Muscle layer of duodenum (tissue), 2 donors: ENCODE measurements at regions not wholly inside any gene's neighbourhood (a gene's known extent, or its start where the extent isn't known, plus 50 kb on each side); places are given as distances from the start of the nearest gene placed in this dataset.
A peak's percentile ranks its signal among the peaks of the same experiment; 100 is the strongest.

Source experiments
- H3K27ac ChIP-seq: one replicate; pipeline ENCODE4 v1.7.0; 2013; ENCODE audit warnings: mild to moderate bottlenecking, low read length
- H3K27me3 ChIP-seq: one replicate; pipeline ENCODE4 v1.7.0; 2013; ENCODE audit warnings: low read depth, mild to moderate bottlenecking, control low read depth, low read length
- H3K36me3 ChIP-seq, 2 donors: one replicate each; pipeline ENCODE4 v1.7.0; 2013; ENCODE audit warnings: low read length in 2 of 2, control low read depth in 1 of 2, mild to moderate bottlenecking in 1 of 2; ENCODE audit not compliant: insufficient read depth in 2 of 2, control insufficient read depth in 1 of 2
- H3K4me1 ChIP-seq, 2 donors: one replicate each; pipeline ENCODE4 v1.7.0; 2013; ENCODE audit warnings: low read length in 2 of 2, mild to moderate bottlenecking in 2 of 2, control low read depth in 1 of 2, moderate library complexity in 1 of 2; ENCODE audit not compliant: insufficient read depth in 2 of 2, control insufficient read depth in 1 of 2
- H3K4me3 ChIP-seq, 2 donors: one replicate each; pipeline ENCODE4 v1.7.0; 2013; ENCODE audit warnings: low read length in 2 of 2, low read depth in 1 of 2, mild to moderate bottlenecking in 1 of 2
- H3K9me3 ChIP-seq, 2 donors: one replicate each; pipeline ENCODE4 v1.7.0; 2013; ENCODE audit warnings: low read length in 2 of 2, control low read depth in 1 of 2, mild to moderate bottlenecking in 1 of 2; ENCODE audit not compliant: control insufficient read depth in 1 of 2
- donor health status: healthy.

DNA sequence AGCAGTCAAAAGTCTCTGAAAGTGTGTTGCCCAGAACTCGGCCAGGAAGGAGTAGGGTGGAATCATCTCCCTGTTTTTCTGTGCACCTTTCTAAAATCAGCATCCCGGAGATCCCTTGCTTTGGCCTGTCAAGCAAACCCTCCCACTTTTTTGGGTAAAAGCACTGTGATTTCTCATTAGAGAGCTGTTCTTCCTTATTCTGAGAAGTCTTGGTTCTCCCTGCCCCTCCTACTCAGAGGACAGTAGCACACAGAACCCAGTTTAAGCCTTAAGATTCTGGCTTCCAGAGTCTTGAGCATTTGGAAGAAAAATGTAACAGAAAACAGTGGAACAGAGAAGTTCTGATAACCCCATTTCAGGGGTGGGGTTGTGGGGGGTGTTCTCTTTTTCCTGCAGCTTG lies 52.6 kb upstream of the KATNAL1 start:
- H3K36me3 ChIP-seq = no peaks in the 10 kb centered on the region
- peaks cover 0 to 3% of the 10 kb centered on the region in 2 donors for H3K4me1 ChIP-seq
- H3K27me3 ChIP-seq = no peaks in the 10 kb centered on the region
- H3K4me3 ChIP-seq = no peak overlapping the region
- H3K9me3 ChIP-seq = no peaks in the 10 kb centered on the region
- no peak overlapping the region for H3K27ac ChIP-seq

DNA sequence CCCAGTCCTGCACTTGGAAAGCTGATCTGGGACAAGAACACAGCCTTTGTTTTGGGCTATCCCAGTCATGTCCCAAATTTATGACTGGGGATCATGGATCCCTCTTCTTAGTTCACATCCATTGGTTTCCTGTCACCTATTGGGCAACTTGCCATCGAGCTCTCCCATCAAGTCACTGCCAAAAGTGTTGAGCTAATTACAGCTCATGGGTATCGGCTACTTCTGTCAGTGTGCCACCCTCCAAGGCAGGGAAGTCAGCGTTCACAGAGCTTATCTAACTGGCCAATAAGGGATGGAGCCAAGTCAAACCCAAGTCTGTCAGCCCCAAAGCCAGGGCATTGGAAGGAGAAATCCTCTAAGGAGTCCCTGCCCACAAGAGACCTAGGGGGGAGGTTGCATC lies 53.2 kb upstream of the KATNAL1 start:
- H3K9me3 ChIP-seq = no peaks in the 10 kb centered on the region
- H3K27ac ChIP-seq = no peak overlapping the region
- no peaks in the 10 kb centered on the region for H3K27me3 ChIP-seq
- H3K4me3 ChIP-seq = no peak overlapping the region
- peaks cover 0 to 3% of the 10 kb centered on the region in 2 donors for H3K4me1 ChIP-seq
- no peaks in the 10 kb centered on the region for H3K36me3 ChIP-seq

DNA sequence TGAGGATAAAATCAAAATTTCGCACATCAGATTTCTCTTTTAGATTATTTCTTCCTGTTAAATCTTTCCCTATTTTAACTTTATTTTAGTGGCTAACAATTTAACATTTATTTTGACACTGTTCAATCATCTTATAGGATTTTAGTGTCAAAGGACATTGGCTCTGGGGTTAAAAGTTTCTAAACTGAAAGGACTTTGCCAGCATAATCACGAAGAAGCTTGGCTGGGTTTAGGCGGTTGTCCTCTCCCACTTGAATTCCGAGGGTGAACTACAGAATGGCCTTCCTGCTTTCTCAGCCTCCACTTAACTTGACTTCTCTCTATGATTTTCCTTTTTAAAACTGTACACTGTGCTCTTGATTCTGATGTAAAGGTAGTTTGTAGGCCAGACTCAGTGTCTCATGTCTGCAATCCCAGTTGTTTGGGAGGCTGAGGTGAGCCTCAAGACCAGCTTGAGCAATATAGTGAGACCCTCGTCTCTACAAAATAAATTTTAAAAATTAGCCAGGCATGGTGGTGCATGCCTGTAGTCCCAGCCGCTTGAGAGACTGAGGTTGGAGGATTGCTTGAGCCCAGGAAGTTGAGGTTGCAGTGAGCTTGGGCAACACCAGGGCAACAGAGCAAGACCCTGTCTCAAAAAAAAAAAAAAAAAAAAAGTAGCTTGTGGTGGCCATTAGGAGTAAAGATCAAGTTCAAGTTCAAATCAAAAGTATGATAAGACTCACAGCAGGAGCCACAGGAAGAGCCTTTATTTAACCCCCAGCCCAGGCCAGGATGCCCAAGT lies 54.8 kb upstream of the KATNAL1 start:
- Histone ChIP-seq H3K27ac (no peak overlapping the region), H3K36me3 (no peaks in the 10 kb centered on the region), H3K9me3 (no peaks in the 10 kb centered on the region)

DNA sequence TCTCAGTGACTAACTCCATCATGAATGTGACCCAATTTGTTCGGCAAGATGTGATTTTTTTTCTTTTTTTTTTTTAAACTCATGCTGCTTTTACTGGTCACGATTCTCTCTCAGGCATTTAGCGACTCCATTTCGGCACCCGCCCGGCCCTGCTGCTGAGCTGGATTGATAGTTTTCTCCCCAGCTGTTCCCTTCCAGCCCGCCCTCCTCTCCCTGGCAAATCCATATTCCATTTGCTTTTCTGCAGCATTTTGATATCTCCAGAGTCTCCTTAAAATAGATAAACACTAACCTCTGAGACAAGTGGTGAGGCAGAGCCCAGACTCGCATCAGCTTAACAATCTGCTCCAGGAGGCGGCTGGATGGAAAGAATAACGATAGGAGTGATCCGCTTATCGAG lies 55.5 kb upstream of the KATNAL1 start:
- H3K27me3 ChIP-seq = no peaks in the 10 kb centered on the region
- no peak overlapping the region for H3K27ac ChIP-seq
- peak overlapping the region; percentile 11 to 25 for H3K4me3 ChIP-seq
- H3K4me1 ChIP-seq = peaks cover 0 to 3% of the 10 kb centered on the region in 2 donors
- no peaks in the 10 kb centered on the region for H3K36me3 ChIP-seq
- H3K9me3 ChIP-seq = no peaks in the 10 kb centered on the region

More for the DNA sequence above, 54.8 kb upstream of the KATNAL1 start:
- Histone ChIP-seq H3K4me1 (peaks cover 0 to 3% of the 10 kb centered on the region in 2 donors), H3K4me3 (peak overlapping the region in 1 of 2 donors; percentile 25), H3K27me3 (no peaks in the 10 kb centered on the region)

DNA sequence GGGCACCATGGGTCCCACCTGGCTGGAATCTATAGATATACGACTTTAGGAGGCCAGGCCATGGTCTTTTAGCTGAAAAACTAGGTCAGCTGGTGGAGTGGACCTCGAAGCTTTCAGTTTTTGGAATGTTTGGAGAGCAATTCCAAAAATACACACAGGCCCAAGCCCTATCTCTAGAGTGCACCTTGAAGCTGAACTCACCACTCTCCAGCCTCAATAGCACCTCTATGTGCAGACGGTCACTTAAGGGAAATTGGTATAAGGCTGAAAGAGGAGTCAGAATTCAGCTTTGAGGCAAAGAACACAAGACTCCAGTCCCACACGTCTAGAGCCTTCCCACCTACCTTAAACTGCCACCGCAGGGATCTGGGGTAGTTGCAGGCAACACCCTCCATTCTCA lies 56.4 kb upstream of the KATNAL1 start:
- Histone ChIP-seq H3K9me3 (no peaks in the 10 kb centered on the region), H3K27ac (no peak overlapping the region), H3K4me1 (peaks cover 0 to 3% of the 10 kb centered on the region in 2 donors), H3K36me3 (no peaks in the 10 kb centered on the region), H3K27me3 (no peaks in the 10 kb centered on the region), H3K4me3 (no peak overlapping the region)

DNA sequence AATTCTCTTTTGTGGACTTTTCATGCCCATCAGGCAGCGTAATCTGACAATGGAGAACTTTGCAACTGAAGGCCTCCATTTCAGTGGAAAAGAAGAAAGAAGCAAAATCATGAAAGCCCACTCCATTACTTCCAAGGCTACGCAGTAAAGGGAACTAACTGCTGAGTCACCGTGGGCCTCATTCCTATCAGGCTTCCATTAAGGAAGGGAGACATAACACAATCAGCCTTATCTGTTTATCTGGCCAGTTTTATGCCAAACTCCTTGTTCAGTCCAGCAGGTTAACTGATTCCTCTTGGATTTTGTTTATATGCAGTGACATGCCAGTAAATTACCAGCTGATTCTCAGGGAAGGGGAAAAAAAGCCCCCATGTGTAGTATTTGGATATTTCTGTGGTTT lies 56.8 kb upstream of the KATNAL1 start:
- H3K9me3 ChIP-seq = no peaks in the 10 kb centered on the region
- no peak overlapping the region for H3K4me3 ChIP-seq
- no peaks in the 10 kb centered on the region for H3K36me3 ChIP-seq
- H3K4me1 ChIP-seq = peaks cover 0 to 3% of the 10 kb centered on the region in 2 donors
- H3K27ac ChIP-seq = no peak overlapping the region
- H3K27me3 ChIP-seq = no peaks in the 10 kb centered on the region

DNA sequence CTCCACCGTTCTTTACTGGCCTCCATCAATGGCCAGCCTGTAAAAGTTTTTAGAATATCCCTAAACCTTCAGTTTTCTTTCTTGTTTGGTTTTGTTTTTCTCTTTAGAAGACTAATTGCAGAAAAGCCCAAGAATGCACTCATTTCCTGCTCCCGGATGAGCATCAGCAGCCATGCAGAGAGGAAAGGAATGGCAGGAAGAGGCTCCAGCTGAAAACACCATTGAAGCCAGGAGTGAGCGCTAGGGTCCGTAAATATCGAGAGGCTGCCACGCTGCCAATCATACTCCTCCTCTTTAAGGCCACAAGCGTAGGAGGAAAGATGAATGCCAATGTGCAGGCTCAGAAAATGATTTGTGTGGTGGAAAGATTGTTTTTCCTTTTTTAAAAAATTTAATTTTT lies 57.4 kb upstream of the UBE2L5 start:
- Histone ChIP-seq H3K4me1 (peaks cover 0 to 3% of the 10 kb centered on the region in 2 donors), H3K27ac (no peak overlapping the region)

DNA sequence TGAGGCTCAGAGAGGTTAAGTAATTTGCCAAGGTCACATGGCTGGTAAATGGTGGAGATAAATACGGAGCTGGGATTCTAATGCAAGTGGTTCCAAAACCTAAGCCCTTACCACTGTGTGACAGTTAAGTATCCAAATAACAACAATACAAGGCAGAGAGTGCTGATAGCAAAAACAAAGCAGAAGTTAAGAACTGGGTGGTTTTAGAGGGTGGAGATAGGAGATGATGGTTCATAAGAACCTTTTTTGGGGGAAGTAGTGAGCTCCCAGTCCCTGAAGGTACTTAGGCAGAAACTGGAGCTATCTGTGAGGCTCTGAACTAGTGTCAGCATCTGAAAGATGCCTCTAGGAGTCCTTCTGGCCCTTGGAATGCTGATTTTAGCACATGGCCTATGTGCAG lies 56.2 kb upstream of the UBE2L5 start:
- no peaks in the 10 kb centered on the region for H3K9me3 ChIP-seq
- H3K27me3 ChIP-seq = no peaks in the 10 kb centered on the region
- no peaks in the 10 kb centered on the region for H3K36me3 ChIP-seq
- peaks cover 0 to 3% of the 10 kb centered on the region in 2 donors for H3K4me1 ChIP-seq
- H3K4me3 ChIP-seq = no peak overlapping the region
- no peak overlapping the region for H3K27ac ChIP-seq

More for the DNA sequence above, 57.4 kb upstream of the UBE2L5 start:
- Histone ChIP-seq H3K27me3 (no peaks in the 10 kb centered on the region), H3K4me3 (no peak overlapping the region), H3K9me3 (no peaks in the 10 kb centered on the region), H3K36me3 (no peaks in the 10 kb centered on the region)

DNA sequence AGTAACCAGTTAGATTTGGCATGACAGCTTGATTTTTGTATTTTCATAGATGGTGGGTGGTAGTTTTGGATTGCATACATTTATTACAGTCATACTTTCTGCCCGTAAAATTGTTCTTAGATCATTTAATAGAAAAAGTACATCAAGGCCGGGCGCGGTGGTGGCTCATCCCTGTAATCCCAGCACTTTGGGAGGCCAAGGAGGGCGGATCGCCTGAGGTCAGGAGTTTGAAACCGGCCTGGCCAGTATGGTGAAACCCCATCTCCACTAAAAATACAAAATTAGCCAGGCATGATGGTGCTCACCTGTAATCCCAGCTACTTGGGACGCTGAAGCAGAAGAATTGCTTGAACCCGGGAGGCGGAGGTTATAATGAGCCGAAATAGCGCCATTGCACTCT lies 55.0 kb upstream of the UBE2L5 start:
- H3K36me3 ChIP-seq = no peaks in the 10 kb centered on the region
- peaks cover 0 to 3% of the 10 kb centered on the region in 2 donors for H3K4me1 ChIP-seq
- no peaks in the 10 kb centered on the region for H3K27me3 ChIP-seq
- no peak overlapping the region for H3K27ac ChIP-seq
- H3K9me3 ChIP-seq = no peaks in the 10 kb centered on the region
- H3K4me3 ChIP-seq = no peak overlapping the region

DNA sequence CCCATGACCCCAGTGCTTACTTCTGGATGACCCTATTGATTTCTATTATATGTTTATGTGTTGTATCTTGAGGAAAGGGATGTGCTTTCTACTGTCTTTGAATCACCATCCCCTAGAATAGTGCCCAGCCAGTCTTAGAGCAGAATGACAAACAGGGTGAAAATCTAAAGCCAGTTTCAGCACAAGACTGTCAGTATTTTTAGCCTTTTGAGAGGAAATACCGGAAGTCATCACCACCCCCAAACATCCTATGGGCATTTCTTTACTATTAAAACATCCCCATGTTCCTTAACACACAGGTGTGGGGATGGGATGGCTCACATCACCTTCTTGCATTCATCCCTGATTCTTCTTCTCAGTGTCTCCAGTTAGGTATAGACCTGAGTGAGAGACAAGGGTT lies 52.1 kb upstream of the UBE2L5 start:
- Histone ChIP-seq H3K4me1 (peaks cover 0 to 5% of the 10 kb centered on the region in 2 donors), H3K4me3 (no peak overlapping the region), H3K27ac (no peak overlapping the region), H3K9me3 (no peaks in the 10 kb centered on the region), H3K27me3 (no peaks in the 10 kb centered on the region), H3K36me3 (no peaks in the 10 kb centered on the region)

DNA sequence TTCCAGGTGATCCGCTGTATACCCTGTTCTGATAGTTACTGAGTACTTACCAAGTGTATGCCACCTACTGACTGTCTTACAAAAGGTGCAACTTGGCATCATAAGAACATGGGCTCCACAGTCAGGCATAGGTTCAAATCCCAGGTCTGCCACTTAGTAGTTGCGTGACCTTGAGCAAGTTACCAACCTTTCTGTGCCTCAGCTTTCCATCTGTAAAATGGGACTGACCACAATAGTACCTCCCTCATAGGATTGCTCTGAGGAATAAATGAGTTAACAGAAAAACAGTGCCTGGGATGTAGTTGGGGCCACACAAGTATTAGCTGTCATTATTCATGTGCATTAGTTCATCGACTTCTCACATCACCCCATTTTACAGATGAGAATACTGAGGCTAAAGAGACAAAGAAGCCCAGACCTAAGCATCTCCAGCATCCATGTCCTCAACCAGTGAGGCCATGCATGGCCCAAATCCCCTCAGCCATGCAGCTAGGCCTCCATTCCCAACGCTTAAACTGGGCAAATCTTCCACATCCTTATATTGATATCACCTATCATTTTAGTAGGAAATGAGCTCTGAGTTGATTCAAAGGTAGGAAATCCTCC lies 51.3 kb upstream of the UBE2L5 start:
- Histone ChIP-seq H3K36me3 (no peaks in the 10 kb centered on the region), H3K27ac (peak overlapping the region; percentile 78), H3K4me1 (peaks cover 0 to 5% of the 10 kb centered on the region in 2 donors), H3K27me3 (no peaks in the 10 kb centered on the region), H3K9me3 (no peaks in the 10 kb centered on the region), H3K4me3 (no peak overlapping the region)
